Fibroblast of villous mesenchyme (primary cell): ENCODE measurements at regions not wholly inside any gene's neighbourhood (a gene's known extent, or its start where the extent isn't known, plus 50 kb on each side); places are given as distances from the start of the nearest gene placed in this dataset.
A peak's percentile ranks its signal among the peaks of the same experiment; 100 is the strongest.

ENCODE experiments used
- DNase-seq: peaks from one replicate; pipeline ENCODE4 v3.0.0-alpha.2; 2010; ENCODE audit warnings: low read depth
- H3K4me3 ChIP-seq: 2 replicates; pipeline ENCODE4 v1.5.1; 2011; ENCODE audit warnings: low read depth, mild to moderate bottlenecking, low read length
- CTCF ChIP-seq: IDR thresholded peaks from 2 replicates; pipeline ENCODE4 v1.5.1; 2012; ENCODE audit warnings: low read depth, mild to moderate bottlenecking, low read length; ENCODE audit not compliant: insufficient read depth

GRCh38 chr20:48284837-48285236 lies 499.6 kb upstream of the SULF2 start:
- TF ChIP-seq CTCF, result no peak
- DNase-seq, result no peak
- no peak overlapping the region for H3K4me3 ChIP-seq

- H3K4me3 ChIP-seq, result no peak overlapping the region
- TF ChIP-seq CTCF, result no peak
- DNase-seq, result no peak
Observed at GRCh38 chr20:48284315-48284714, 499.0 kb upstream of the SULF2 start.

GRCh38 chr20:48283470-48284110 lies 498.3 kb upstream of the SULF2 start:
- DNase-seq, result peak; percentile 81
- H3K4me3 ChIP-seq, result no peak overlapping the region
- no peak for TF ChIP-seq CTCF

GRCh38 chr20:48282591-48283228 lies 497.4 kb upstream of the SULF2 start:
- no peak for TF ChIP-seq CTCF
- DNase-seq, result no peak
- no peak overlapping the region for H3K4me3 ChIP-seq

- no peak for DNase-seq
- no peak overlapping the region for H3K4me3 ChIP-seq
- TF ChIP-seq CTCF, result no peak
Observed at GRCh38 chr20:48281501-48281900, 496.2 kb upstream of the SULF2 start.

GRCh38 chr20:48278961-48279481 lies 493.7 kb upstream of the SULF2 start:
- no peak overlapping the region for H3K4me3 ChIP-seq
- TF ChIP-seq CTCF, result no peak
- peak; percentile 77 for DNase-seq
